ENCODE measurements at regions not wholly inside any gene's neighbourhood (a gene's known extent, or its start where the extent isn't known, plus 50 kb on each side); places are given as distances from the start of the nearest gene placed in this dataset.

GRCh38 chr13:109379930-109380329 lies 406.5 kb downstream of the IRS2 start:
- no peaks in the 10 kb centered on the region for H3K9me3 Mint-ChIP-seq
- no peak overlapping the region for H3K9ac ChIP-seq (ENCODE audit: extremely low read depth, insufficient read length, low read length)
- H3K27ac Mint-ChIP-seq: no peak overlapping the region

More at GRCh38 chr13:109379930-109380329, 406.5 kb downstream of the IRS2 start:
- Mint-ChIP-seq H3K27me3 (ENCODE audit: low read depth) (no peaks in the 10 kb centered on the region), H3K36me3 (ENCODE audit: insufficient read depth in 1 of 3, low read depth in 3 of 3) (no peaks in the 10 kb centered on the region), H3K4me1 (peaks cover 4 to 8% of the 10 kb centered on the region in 2 experiments; a peak in 2 of 4 replicates), H3K4me3 (no peak overlapping the region)
- H2BK120ac ChIP-seq (ENCODE audit: low read depth, low read length, poor library complexity, severe bottlenecking): no peak overlapping the region
- H3T11ph ChIP-seq (ENCODE audit: low read length): no peak overlapping the region
- H3K79me1 ChIP-seq (ENCODE audit: insufficient read depth, low read depth, low read length, poor library complexity, severe bottlenecking): no peaks in the 10 kb centered on the region
- no peak overlapping the region for H3K14ac ChIP-seq (ENCODE audit: insufficient read depth, low read length)
- H3K9me3 ChIP-seq (ENCODE audit: control insufficient read depth, low read depth, low read length): no peaks in the 10 kb centered on the region
- no peak for TF ChIP-seq CTCF (conservative IDR thresholded peaks at IDR 0.05)
- H2AFZ ChIP-seq (ENCODE audit: low read length): no peak overlapping the region
- H2BK12ac ChIP-seq (ENCODE audit: insufficient read length, low read depth, low read length): no peak overlapping the region
- no peaks in the 10 kb centered on the region for H3K23me2 ChIP-seq (ENCODE audit: insufficient read length, low read depth, low read length, poor library complexity, severe bottlenecking)
- no peak overlapping the region for H2AK5ac ChIP-seq (ENCODE audit: insufficient read length, low read length)
- H4K20me1 ChIP-seq (ENCODE audit: control insufficient read depth, insufficient read depth, insufficient read length): no peaks in the 10 kb centered on the region
- no peaks in the 10 kb centered on the region for H3K79me2 ChIP-seq (ENCODE audit: insufficient read depth, low read length)
- no peak overlapping the region for H4K5ac ChIP-seq (ENCODE audit: insufficient read length, low read depth, low read length)
- no peak overlapping the region for H3K4me2 ChIP-seq (ENCODE audit: insufficient read depth, insufficient read length, low read length)
- H3K27ac ChIP-seq (ENCODE audit: insufficient read length, low read depth, low read length): no peak overlapping the region
- DNase-seq: no peak
- H3K4ac ChIP-seq (ENCODE audit: low read depth, low read length): no peak overlapping the region
- no peak overlapping the region for H2BK5ac ChIP-seq (ENCODE audit: insufficient read length, low read length)
- H3K23ac ChIP-seq (ENCODE audit: insufficient read length, low read depth, low read length): no peak overlapping the region
- H4K91ac ChIP-seq (ENCODE audit: insufficient read length, low read depth, low read length): no peak overlapping the region
- H4K8ac ChIP-seq (replicated peaks; ENCODE audit: insufficient read length, low read depth, low read length): no peak overlapping the region
- no CpG with 5 or more reads among the region's 3 CpGs for whole genome bisulfite sequencing (ENCODE audit: extremely low coverage, insufficient read length, low lambda C conversion rate)
- no peak overlapping the region for H3K56ac ChIP-seq (ENCODE audit: insufficient read length, low read depth, low read length)
- H3K4me1 ChIP-seq (ENCODE audit: insufficient read depth, low read length): no peaks in the 10 kb centered on the region
- no peaks in the 10 kb centered on the region for H3K27me3 ChIP-seq (ENCODE audit: insufficient read depth, low read length)
- no peak overlapping the region for H3K18ac ChIP-seq (ENCODE audit: insufficient read length, low read depth, low read length)
- no peak overlapping the region for H2BK20ac ChIP-seq (ENCODE audit: low read depth, low read length, poor library complexity, severe bottlenecking)
- H2BK15ac ChIP-seq (ENCODE audit: low read depth, low read length): no peak overlapping the region

Measured in H9 (cell line).